ENCODE measurements at regions not wholly inside any gene's neighbourhood (a gene's known extent, or its start where the extent isn't known, plus 50 kb on each side); places are given as distances from the start of the nearest gene placed in this dataset.

DNA sequence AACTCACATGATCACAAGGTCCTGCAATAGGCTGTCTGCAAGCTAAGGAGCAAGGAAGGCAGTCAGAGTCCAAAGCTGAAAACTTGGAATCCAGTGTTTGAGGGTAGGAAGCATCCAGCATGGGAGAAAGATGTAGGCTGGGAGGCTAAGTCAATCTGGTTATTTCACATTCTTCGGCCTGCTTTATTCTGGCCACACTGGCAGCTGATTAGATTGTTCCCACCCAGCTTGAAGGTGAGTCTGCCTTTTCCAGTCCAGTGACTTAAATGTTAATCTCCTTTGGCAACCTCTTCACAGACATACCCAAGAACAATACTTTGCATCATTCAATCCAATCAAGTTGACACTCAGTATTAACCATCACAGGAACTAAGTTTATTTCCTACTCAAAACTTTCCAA lies 453.4 kb downstream of the TLE4 start:
- ChIA-PET CTCF (no interaction called here), POLR2A (ENCODE audit: low non-redundant PET) (no interaction called here)
- no peak for DNase-seq (ENCODE audit: low spot score)
- TF ChIP-seq, protein P1, sequence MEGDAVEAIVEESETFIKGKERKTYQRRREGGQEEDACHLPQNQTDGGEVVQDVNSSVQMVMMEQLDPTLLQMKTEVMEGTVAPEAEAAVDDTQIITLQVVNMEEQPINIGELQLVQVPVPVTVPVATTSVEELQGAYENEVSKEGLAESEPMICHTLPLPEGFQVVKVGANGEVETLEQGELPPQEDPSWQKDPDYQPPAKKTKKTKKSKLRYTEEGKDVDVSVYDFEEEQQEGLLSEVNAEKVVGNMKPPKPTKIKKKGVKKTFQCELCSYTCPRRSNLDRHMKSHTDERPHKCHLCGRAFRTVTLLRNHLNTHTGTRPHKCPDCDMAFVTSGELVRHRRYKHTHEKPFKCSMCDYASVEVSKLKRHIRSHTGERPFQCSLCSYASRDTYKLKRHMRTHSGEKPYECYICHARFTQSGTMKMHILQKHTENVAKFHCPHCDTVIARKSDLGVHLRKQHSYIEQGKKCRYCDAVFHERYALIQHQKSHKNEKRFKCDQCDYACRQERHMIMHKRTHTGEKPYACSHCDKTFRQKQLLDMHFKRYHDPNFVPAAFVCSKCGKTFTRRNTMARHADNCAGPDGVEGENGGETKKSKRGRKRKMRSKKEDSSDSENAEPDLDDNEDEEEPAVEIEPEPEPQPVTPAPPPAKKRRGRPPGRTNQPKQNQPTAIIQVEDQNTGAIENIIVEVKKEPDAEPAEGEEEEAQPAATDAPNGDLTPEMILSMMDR (conservative IDR thresholded peaks at IDR 0.05; ENCODE audit: low read depth), result no peak
- no peak overlapping the region for H3K27ac ChIP-seq

DNA sequence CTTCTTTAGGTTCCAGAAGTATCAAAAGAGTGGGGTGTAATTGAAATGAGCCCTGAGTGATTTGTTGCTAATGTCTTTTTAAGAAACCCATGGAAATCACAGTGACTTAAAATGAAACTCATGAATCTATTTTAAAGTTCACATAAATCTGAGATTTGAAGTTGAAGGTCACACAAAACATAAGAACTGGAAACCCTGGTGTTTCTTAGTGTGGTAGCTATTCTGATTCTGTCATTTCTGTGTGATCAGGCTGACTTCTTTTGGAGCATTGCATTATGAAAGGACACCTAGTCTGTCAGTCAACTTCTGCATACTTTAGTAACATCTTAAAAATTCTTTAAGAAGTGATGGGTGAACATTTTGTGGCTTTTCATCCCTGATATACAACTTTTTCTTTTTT lies 448.8 kb downstream of the TLE4 start:
- ChIA-PET CTCF (no interaction called here), POLR2A (ENCODE audit: low non-redundant PET) (no interaction called here)
- DNase-seq (ENCODE audit: low spot score), result no peak
- TF ChIP-seq, protein P1 (conservative IDR thresholded peaks at IDR 0.05; ENCODE audit: low read depth), result no peak
- H3K27ac ChIP-seq, result no peak overlapping the region

GRCh38 chr9:80020056-80020455 lies 448.3 kb downstream of the TLE4 start:
- DNase-seq (ENCODE audit: low spot score), result no peak
- H3K27ac ChIP-seq, result no peak overlapping the region
- POLR2A ChIA-PET (ENCODE audit: low non-redundant PET), result no interaction called here
- TF ChIP-seq, protein P1 (conservative IDR thresholded peaks at IDR 0.05; ENCODE audit: low read depth), result no peak
- CTCF ChIA-PET, result no interaction called here

- ChIA-PET POLR2A (ENCODE audit: low non-redundant PET) (no interaction called here), CTCF (no interaction called here)
- no peak overlapping the region for H3K27ac ChIP-seq
- DNase-seq (ENCODE audit: low spot score), result no peak
- TF ChIP-seq, protein P1 (conservative IDR thresholded peaks at IDR 0.05; ENCODE audit: low read depth), result no peak
These were observed 442.1 kb downstream of the TLE4 start for GRCh38 chr9:80013891-80014290.

DNA sequence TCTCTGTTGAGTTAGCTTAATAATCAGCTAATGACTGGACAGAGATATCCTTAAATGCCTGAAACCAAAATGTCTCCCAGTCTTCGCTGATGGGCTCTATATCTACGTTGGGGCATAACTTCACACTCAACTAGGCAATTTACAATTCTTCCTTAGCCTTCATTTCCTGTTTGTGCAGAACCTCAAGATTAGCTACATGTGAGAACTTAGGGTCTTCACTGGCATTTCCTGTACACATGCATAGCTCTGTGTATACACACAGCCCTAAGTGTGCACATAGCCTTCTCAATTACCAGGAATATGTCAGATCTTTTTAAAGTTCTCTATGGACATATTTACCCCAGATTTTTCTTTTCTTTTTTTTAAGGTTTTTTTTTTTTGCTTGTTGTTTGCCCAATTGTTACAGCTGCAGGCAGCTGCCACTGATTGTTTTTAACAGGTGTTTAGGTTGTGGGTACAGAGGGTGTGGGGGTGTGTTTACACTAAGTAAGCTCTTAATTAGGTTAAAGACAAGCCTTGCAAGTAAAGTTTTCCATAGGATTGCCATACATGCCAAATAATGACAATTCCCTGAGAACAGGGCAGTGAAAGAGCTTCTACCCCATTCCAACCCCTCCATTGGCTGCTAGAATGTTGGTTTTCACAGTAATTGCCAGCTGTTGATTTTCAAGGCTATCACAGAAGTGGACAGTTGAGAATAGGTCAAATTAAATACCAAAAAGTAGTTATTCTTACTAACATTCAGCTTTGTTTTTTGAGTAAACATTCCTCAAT lies 441.0 kb downstream of the TLE4 start:
- DNase-seq (ENCODE audit: low spot score), result no peak
- ChIA-PET CTCF (interaction anchor here (0.6 kb wide), 2 partner anchors 11 to 447 kb away, joined by 4 to 5 read pairs; no protein-coding TSS in a partner anchor), POLR2A (ENCODE audit: low non-redundant PET) (no interaction called here)
- TF ChIP-seq, protein P1 (conservative IDR thresholded peaks at IDR 0.05; ENCODE audit: low read depth), result no peak
- no peak overlapping the region for H3K27ac ChIP-seq

DNA sequence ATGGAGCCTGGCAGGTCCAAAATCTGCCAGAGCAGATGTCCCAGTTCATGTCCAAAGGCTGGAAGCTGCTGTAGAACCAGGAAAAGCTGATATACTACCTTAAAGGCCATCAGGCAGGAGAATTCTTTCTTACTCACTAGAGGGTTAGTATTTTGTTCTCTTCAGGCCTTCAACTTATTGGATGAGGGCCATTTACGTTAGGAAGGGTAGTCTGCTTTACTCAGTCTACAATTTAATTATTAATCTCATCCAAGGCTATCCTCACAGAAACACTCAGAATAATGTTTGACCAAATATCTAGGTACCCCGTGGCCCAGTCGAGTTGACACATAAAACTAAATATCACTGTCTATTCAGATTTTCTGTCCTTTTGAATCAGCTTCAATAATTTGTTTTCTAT lies 437.4 kb downstream of the TLE4 start:
- POLR2A ChIA-PET (ENCODE audit: low non-redundant PET), result no interaction called here
- H3K27ac ChIP-seq, result no peak overlapping the region
- no peak for DNase-seq (ENCODE audit: low spot score)
- TF ChIP-seq, protein P1 (conservative IDR thresholded peaks at IDR 0.05; ENCODE audit: low read depth), result no peak
- CTCF ChIA-PET, result no interaction called here
